ENCODE measurements at regions not wholly inside any gene's neighbourhood (a gene's known extent, or its start where the extent isn't known, plus 50 kb on each side); places are given as distances from the start of the nearest gene placed in this dataset.

DNA sequence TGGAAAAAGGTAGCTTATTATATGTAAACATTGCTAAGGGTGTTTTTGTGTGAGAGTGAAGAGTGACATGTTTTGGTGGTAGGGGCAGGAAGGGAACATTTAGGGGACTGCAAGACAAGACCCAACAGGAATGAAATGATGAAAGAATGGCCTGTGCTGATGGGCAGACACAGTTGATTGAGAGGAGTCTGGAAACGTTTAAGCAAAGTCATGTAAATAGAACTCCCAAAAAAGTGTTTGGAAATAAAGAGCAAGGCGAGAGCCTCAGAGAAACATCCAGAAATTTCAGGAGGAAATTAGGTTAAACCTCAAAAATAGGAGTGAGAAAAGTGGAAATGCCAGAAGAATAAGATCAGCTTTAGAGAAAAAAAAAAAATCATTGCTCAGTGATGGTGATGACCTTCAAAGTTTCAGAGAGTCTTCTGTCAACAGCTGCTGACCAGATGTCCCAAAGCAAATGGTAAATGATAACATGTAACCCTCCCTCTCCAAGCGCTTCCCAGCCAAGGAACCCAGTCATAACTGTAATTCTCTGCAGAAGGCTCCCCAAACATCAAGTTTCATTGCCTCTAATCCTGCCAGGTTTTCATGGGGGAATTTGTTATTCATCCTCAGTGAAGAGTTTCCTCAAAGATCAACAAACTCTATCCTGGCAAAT, 223.2 kb upstream of the FAR2 start:
- no peak overlapping the region for H3K4me3 ChIP-seq
- TF ChIP-seq, protein P1, sequence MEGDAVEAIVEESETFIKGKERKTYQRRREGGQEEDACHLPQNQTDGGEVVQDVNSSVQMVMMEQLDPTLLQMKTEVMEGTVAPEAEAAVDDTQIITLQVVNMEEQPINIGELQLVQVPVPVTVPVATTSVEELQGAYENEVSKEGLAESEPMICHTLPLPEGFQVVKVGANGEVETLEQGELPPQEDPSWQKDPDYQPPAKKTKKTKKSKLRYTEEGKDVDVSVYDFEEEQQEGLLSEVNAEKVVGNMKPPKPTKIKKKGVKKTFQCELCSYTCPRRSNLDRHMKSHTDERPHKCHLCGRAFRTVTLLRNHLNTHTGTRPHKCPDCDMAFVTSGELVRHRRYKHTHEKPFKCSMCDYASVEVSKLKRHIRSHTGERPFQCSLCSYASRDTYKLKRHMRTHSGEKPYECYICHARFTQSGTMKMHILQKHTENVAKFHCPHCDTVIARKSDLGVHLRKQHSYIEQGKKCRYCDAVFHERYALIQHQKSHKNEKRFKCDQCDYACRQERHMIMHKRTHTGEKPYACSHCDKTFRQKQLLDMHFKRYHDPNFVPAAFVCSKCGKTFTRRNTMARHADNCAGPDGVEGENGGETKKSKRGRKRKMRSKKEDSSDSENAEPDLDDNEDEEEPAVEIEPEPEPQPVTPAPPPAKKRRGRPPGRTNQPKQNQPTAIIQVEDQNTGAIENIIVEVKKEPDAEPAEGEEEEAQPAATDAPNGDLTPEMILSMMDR (IDR thresholded peaks at IDR 0.05) = no peak
- ATAC-seq = no peak
- no peaks in the 10 kb centered on the region for H3K36me3 ChIP-seq (ENCODE audit: low read depth)
- H3K9me3 ChIP-seq = peaks cover 10% of the 10 kb centered on the region
- DNase-seq = peak in 1 of 3 donors; percentile 4
- H3K4me1 ChIP-seq (ENCODE audit: low read depth) = no peaks in the 10 kb centered on the region
- intact Hi-C loops (cut with DNase I, micrococcal nuclease) = no loop called here

- Histone ChIP-seq H3K9me3 (no peaks in the 10 kb centered on the region), H3K4me1 (ENCODE audit: low read depth) (no peaks in the 10 kb centered on the region), H3K4me3 (no peak overlapping the region), H3K36me3 (ENCODE audit: low read depth) (no peaks in the 10 kb centered on the region)
- ATAC-seq (no peak), DNase-seq (no peak)
- TF ChIP-seq, protein P1 (IDR thresholded peaks at IDR 0.05) = no peak
- intact Hi-C loops (cut with DNase I, micrococcal nuclease) = no loop called here
These were observed 218.4 kb upstream of the FAR2 start for GRCh38 chr12:28930704-28931103.

DNA sequence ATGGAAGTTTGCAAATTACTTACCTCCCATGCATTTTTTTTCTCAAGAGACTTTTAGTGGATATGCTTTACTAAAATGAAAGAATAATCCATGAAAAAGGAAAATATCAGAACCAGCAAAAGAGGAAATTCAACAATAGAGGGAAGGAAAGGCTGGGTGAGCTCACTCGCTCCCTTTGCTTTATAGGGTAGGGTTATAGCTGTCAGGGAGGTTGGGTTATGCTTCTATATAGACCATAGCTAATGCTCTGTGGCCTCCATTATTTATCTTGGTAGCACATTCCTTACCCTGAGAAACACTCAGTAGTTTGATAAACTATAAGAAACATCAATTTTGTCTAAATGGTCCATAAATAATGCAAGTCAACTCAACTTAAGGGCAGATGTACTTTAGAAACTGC, 215.9 kb upstream of the FAR2 start:
- DNase-seq (no peak), ATAC-seq (no peak)
- no peaks in the 10 kb centered on the region for H3K4me1 ChIP-seq (ENCODE audit: low read depth)
- no peaks in the 10 kb centered on the region for H3K36me3 ChIP-seq (ENCODE audit: low read depth)
- intact Hi-C loops (cut with DNase I, micrococcal nuclease) = no loop called here
- no peak overlapping the region for H3K4me3 ChIP-seq
- H3K9me3 ChIP-seq = no peaks in the 10 kb centered on the region
- TF ChIP-seq, protein P1 (IDR thresholded peaks at IDR 0.05) = no peak

GRCh38 chr12:28933864-28934527, 215.1 kb upstream of the FAR2 start:
- ATAC-seq (no peak), DNase-seq (no peak)
- H3K4me3 ChIP-seq = no peak overlapping the region
- H3K4me1 ChIP-seq (ENCODE audit: low read depth) = no peaks in the 10 kb centered on the region
- no peaks in the 10 kb centered on the region for H3K36me3 ChIP-seq (ENCODE audit: low read depth)
- H3K9me3 ChIP-seq = no peaks in the 10 kb centered on the region
- intact Hi-C loops (cut with DNase I, micrococcal nuclease) = no loop called here
- TF ChIP-seq, protein P1 (IDR thresholded peaks at IDR 0.05) = no peak

GRCh38 chr12:28936221-28936620, 212.9 kb upstream of the FAR2 start:
- Histone ChIP-seq H3K9me3 (no peaks in the 10 kb centered on the region), H3K4me3 (no peak overlapping the region), H3K36me3 (ENCODE audit: low read depth) (no peaks in the 10 kb centered on the region), H3K4me1 (ENCODE audit: low read depth) (no peaks in the 10 kb centered on the region)
- intact Hi-C loops (cut with DNase I, micrococcal nuclease) = no loop called here
- TF ChIP-seq, protein P1 (IDR thresholded peaks at IDR 0.05) = no peak
- ATAC-seq = no peak
- no peak for DNase-seq

All from mucosa of descending colon (tissue), 3 donors.